ENCODE measurements at regions not wholly inside any gene's neighbourhood (a gene's known extent, or its start where the extent isn't known, plus 50 kb on each side); places are given as distances from the start of the nearest gene placed in this dataset.

DNA sequence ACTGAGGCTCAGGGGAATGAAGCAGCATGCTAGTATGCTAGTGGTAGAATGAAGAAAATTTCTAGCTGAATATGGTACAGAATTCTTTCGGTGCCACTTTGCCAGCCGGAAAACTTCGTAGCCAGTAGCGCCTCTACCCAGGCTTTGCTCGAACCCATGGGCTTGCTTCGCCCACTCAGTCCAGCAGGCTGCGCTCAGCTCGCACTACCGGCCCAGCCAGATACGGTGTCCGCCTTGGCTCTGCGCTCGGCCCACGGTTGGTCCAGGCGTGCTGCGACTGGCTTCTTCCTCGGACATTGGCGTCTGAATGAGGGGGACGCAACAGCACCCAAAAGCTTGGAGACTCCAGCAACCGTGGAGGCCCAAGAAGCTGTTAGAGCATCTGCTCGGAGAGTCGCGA is 372.5 kb upstream of the CDH8 start:
- TF ChIP-seq POLR2AphosphoS5 (IDR thresholded peaks at IDR 0.05; ENCODE audit: borderline replicate concordance, low read depth, low read length) (no peak), EZH2 (IDR thresholded peaks at IDR 0.05) (no peak)

Measured in SK-N-MC (cell line).